ENCODE measurements at regions not wholly inside any gene's neighbourhood (a gene's known extent, or its start where the extent isn't known, plus 50 kb on each side); places are given as distances from the start of the nearest gene placed in this dataset.

DNA sequence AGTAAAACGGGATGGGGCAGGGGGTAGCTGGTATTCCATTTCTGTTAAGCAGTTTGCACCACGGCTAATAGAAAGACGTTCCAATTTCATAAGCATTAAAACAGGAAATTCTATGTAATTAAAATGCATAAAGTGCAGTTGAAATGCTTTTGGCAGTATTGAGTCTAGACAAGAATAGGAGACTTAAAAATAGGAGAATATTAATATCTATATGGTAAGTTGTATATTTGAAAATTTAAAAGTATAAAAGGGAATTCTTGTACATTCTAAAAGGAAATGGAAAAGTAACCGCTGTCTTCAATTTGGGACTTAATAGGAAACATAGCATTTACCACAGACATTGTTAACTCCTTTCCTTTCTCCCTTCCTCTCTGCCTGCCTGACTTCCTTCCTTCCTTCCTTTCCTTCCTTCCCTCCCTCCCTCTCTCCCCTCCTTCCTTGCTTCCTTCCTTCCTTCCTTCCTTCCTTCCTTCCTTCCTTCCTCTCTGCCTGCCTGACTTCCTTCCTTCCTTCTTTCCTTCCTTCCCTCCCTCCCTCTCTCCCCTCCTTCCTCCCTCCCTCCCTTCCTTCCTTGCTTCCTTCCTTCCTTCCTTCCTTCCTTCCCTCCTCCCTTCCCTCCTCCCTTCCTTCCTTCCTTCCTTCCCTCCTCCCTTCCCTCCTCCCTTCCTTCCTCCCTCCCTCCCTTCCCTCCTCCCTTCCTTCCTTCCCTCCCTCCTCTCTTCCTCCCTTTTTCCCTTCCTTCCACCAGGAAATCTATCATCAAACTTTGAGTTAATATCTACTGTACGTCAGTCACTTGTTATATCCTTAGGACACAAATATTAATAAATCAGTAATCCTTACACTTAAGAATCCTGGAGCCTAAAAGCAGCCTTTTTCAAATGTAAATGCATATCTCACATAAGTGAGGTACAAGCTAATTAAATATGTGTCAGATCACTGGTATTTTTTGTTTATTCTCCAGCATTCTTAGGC is 1049.3 kb downstream of the GALC start:
- H3K36me3 ChIP-seq: no peaks in the 10 kb centered on the region
- H3K27me3 ChIP-seq: no peaks in the 10 kb centered on the region
- H3K4me3 ChIP-seq: no peak overlapping the region
- WGBS (ENCODE audit: insufficient coverage, low coverage, low lambda C conversion rate, missing lambda C conversion rate): 58% methylated on average over 5 of the region's 5 CpGs
- ATAC-seq (no peak), DNase-seq (no peak)
- no peaks in the 10 kb centered on the region for H3K9me3 ChIP-seq
- H3K4me1 ChIP-seq: no peaks in the 10 kb centered on the region
- H3K27ac ChIP-seq: no peak overlapping the region
- intact Hi-C loops (cut with DNase I): no loop called here
- TF ChIP-seq, protein P1, sequence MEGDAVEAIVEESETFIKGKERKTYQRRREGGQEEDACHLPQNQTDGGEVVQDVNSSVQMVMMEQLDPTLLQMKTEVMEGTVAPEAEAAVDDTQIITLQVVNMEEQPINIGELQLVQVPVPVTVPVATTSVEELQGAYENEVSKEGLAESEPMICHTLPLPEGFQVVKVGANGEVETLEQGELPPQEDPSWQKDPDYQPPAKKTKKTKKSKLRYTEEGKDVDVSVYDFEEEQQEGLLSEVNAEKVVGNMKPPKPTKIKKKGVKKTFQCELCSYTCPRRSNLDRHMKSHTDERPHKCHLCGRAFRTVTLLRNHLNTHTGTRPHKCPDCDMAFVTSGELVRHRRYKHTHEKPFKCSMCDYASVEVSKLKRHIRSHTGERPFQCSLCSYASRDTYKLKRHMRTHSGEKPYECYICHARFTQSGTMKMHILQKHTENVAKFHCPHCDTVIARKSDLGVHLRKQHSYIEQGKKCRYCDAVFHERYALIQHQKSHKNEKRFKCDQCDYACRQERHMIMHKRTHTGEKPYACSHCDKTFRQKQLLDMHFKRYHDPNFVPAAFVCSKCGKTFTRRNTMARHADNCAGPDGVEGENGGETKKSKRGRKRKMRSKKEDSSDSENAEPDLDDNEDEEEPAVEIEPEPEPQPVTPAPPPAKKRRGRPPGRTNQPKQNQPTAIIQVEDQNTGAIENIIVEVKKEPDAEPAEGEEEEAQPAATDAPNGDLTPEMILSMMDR (IDR thresholded peaks at IDR 0.05): no peak
- no peak for TF ChIP-seq POLR2A (IDR thresholded peaks at IDR 0.05)

GRCh38 chr14:86942936-86943335 is 1050.0 kb downstream of the GALC start:
- Histone ChIP-seq H3K27ac (no peak overlapping the region), H3K9me3 (no peaks in the 10 kb centered on the region), H3K4me1 (no peaks in the 10 kb centered on the region), H3K4me3 (no peak overlapping the region), H3K36me3 (no peaks in the 10 kb centered on the region), H3K27me3 (no peaks in the 10 kb centered on the region)
- TF ChIP-seq POLR2A (IDR thresholded peaks at IDR 0.05): no peak
- TF ChIP-seq, protein P1 (IDR thresholded peaks at IDR 0.05): no peak
- no peak for DNase-seq
- ATAC-seq: no peak
- 47% methylated on average over 4 of the region's 4 CpGs for WGBS (ENCODE audit: insufficient coverage, low coverage, low lambda C conversion rate, missing lambda C conversion rate)
- intact Hi-C loops (cut with DNase I): no loop called here

DNA sequence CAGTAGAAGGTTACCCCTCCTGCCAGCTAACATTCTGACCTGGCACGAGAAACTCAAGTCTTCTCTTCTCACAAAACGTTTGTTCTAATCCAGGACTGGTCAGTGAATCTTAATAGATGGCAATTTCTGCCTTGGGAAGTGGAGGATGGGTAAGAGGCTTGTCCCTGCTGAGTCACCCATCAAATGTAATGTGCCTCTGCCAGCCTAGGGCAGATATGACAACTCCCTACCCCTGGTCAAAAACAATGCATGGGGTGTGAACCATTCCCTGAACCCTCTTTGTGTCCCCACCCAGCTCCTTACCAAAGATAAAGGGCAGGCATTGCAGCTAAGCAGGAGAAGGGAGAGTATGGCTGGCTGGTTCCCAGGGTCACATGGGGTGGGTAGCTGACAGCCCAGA is 1052.9 kb downstream of the GALC start:
- Histone ChIP-seq H3K36me3 (no peaks in the 10 kb centered on the region), H3K4me1 (no peaks in the 10 kb centered on the region), H3K27ac (no peak overlapping the region), H3K27me3 (no peaks in the 10 kb centered on the region), H3K4me3 (no peak overlapping the region), H3K9me3 (no peaks in the 10 kb centered on the region)
- 21% methylated on average over 2 of the region's 2 CpGs for WGBS (ENCODE audit: insufficient coverage, low coverage, low lambda C conversion rate, missing lambda C conversion rate)
- DNase-seq: no peak
- intact Hi-C loops (cut with DNase I): no loop called here
- ATAC-seq: no peak
- TF ChIP-seq, protein P1 (IDR thresholded peaks at IDR 0.05): no peak
- no peak for TF ChIP-seq POLR2A (IDR thresholded peaks at IDR 0.05)

DNA sequence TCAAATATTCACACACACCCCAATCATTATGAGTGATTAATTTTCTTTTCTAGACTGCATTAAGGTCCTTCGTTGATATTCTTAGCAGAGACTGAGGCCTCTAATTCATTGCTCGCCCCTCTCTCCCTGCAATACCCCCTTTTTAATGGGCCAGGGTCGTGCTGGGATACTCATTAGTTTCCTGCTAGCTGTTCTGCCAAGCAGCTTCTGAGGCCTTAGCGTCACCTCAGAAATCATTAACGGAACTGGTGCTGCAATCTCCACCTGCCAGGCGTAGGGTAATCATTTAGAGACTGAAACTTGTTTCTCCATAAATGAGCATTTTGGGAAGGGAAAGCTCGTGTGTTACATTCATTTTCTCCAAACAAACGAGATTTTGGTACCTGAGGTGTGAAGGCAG is 1054.7 kb downstream of the GALC start:
- no peaks in the 10 kb centered on the region for H3K36me3 ChIP-seq
- ATAC-seq: no peak

More for the DNA sequence above, 1054.7 kb downstream of the GALC start:
- TF ChIP-seq, protein P1 (IDR thresholded peaks at IDR 0.05): no peak
- no peak for TF ChIP-seq POLR2A (IDR thresholded peaks at IDR 0.05)
- no peaks in the 10 kb centered on the region for H3K27me3 ChIP-seq
- H3K4me1 ChIP-seq: no peaks in the 10 kb centered on the region
- WGBS (ENCODE audit: insufficient coverage, low coverage, low lambda C conversion rate, missing lambda C conversion rate): 24% methylated on average over 8 of the region's 8 CpGs
- no peak for DNase-seq
- intact Hi-C loops (cut with DNase I): no loop called here
- no peak overlapping the region for H3K4me3 ChIP-seq
- no peaks in the 10 kb centered on the region for H3K9me3 ChIP-seq
- H3K27ac ChIP-seq: no peak overlapping the region

Data from right lobe of liver (tissue), 6 donors.